Memory B cell (primary cell): ENCODE measurements at regions not wholly inside any gene's neighbourhood (a gene's known extent, or its start where the extent isn't known, plus 50 kb on each side); places are given as distances from the start of the nearest gene placed in this dataset.

ENCODE experiments used
- ATAC-seq: fragments of 150-1000 bp; cut with Tn5 transposase; 2 replicates; pipeline ENCODE4 v1.10.0; 2021; ENCODE audit warnings: low read depth, mild to moderate bottlenecking, moderate library complexity
- DNase-seq, 2 donors: peaks; one replicate each; pipeline ENCODE4 v3.0.0; 2022; ENCODE audit warnings: low spot score in 2 of 2
- H3K27ac Mint-ChIP-seq: one replicate; pipeline ENCODE4 v1.8.0; 2022; ENCODE audit warnings: mild to moderate bottlenecking, moderate library complexity, mixed read lengths
- H3K27me3 Mint-ChIP-seq: one replicate; pipeline ENCODE4 v1.8.0; 2022; ENCODE audit warnings: mixed read lengths
- H3K36me3 Mint-ChIP-seq: one replicate; pipeline ENCODE4 v1.8.0; 2022; ENCODE audit warnings: mild to moderate bottlenecking, mixed read lengths
- H3K4me1 Mint-ChIP-seq: one replicate; pipeline ENCODE4 v1.8.0; 2022; ENCODE audit warnings: mixed read lengths
- H3K4me3 Mint-ChIP-seq: one replicate; pipeline ENCODE4 v1.8.0; 2022; ENCODE audit warnings: mild to moderate bottlenecking, moderate library complexity, mixed read lengths
- H3K9me3 Mint-ChIP-seq: one replicate; pipeline ENCODE4 v1.8.0; 2022; ENCODE audit warnings: mixed read lengths

DNA sequence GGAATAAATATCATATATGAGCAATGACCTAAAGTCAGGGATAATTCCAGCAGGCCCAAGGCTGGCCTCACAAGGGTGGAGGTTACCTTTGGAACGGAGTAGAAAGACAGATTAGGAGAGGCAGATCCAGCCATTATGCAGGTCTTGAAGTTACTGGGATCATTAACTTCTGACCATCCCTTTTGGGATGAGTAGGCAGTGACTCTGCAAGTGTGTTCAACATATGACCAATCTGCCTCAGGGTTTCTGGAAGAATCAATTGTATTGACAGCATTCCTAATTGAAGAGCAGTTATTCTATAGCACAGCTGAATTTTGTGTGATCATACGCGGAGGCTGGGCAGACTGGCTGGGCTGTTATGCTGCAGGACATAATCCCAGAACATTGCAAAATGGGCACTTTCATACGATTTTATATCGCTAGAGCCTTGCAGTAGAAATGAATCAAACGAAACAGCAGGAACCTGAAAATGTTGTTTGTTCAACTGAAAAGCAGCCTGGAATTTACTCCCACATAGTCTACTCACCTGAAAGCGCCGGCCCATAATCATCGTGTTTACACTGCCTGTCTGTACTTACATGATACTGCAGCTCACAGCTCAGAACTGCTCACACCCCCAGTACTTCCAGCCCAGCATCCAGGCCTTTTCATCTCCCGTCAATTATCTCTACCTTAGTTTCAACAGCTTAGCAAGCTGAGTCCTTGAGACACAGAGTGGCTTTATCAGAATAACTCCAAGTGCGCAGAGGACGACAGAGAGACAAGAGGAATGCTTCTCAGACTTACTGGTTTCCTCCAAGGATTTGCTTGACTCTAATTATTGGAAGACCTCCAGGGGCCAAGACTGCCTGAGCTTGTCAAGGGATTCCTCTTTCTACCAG is 556.1 kb downstream of the EFNB2 start:
- Mint-ChIP-seq H3K27me3 (no peaks in the 10 kb centered on the region), H3K36me3 (no peaks in the 10 kb centered on the region), H3K27ac (no peak overlapping the region), H3K4me1 (no peaks in the 10 kb centered on the region), H3K4me3 (no peak overlapping the region), H3K9me3 (peaks cover 5% of the 10 kb centered on the region)
- DNase-seq (no peak), ATAC-seq (no peak)

DNA sequence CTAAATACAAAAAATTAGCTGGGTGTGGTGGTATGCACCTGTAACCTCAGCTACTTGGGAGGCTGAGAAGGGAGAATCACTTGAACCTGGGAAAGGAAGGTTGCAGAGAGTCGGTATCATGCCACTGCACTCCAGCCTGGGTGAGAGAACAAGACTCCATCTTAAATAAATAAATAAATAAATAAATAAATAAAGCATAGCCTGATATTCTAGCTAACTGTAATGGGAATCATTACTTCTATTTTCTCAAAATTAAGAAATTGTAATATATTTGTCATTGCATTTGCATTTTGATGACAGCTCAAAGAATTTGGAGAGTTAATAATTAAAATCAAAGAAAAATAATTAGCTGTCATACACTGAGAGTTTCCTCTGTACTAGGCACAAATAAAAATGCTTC is 561.1 kb downstream of the EFNB2 start:
- Mint-ChIP-seq H3K4me3 (no peak overlapping the region), H3K27ac (no peak overlapping the region), H3K9me3 (peaks cover 5% of the 10 kb centered on the region), H3K4me1 (no peaks in the 10 kb centered on the region), H3K27me3 (no peaks in the 10 kb centered on the region), H3K36me3 (no peaks in the 10 kb centered on the region)
- no peak for DNase-seq
- no peak for ATAC-seq

DNA sequence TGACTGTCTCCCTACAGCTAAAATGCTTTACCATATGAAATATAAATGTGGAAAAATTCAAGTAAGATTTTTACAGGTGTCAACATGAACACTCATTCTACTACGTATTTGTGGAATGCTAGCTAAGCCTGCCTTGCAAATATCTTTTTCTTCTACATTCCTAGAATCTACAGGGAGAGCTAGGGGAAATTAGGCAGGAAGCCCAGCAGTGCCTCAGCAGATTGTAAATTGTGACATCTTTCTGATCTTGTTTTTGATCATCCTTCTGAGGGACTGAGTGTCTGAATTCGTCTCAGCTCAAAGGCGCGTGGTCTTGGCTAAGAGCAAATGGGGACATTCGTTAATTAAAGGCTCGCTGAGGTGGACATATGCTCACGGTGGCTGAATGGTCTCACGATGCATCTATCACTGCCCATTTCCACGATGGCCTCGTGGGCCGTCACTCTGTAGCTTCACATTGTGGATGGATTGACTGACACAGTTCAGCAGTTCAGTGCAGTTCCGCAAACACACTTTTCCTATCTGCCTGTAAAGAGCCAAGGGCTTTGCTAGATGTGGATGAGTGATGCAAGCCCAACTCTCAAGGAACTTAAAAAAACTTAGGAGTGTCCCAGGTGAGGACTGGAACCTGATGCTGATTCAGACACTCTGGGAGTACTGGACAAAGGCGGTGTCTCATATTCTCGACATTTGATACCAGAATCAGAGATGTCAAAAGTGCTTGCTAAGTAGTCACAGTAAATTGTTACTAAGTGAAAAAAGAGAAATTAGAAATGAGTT is 562.5 kb downstream of the EFNB2 start:
- Mint-ChIP-seq H3K4me3 (no peak overlapping the region), H3K36me3 (no peaks in the 10 kb centered on the region), H3K27me3 (no peaks in the 10 kb centered on the region), H3K4me1 (no peaks in the 10 kb centered on the region), H3K27ac (no peak overlapping the region), H3K9me3 (peaks cover 5% of the 10 kb centered on the region)
- DNase-seq (no peak), ATAC-seq (no peak)

DNA sequence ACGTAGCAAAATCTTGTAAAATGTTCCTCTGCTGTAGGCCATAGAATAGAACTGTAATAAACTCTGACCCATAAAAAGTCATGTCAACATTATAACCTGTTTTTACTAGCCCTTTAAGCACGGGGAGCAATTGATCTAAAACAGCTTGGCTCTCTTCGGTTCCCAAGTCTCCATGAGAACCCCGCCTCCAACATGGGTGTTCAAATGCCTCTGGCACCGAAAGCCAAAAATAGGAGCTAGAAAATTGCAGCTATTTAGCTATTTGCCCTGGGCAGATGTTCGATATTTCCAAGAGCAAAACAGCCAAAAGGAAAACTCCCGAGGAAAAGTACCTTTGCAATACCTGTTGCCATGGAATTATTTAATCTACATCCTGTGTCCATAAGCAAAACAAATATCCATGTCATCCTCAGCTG is 563.1 kb downstream of the EFNB2 start:
- Mint-ChIP-seq H3K27ac (no peak overlapping the region), H3K36me3 (no peaks in the 10 kb centered on the region), H3K9me3 (peaks cover 2% of the 10 kb centered on the region)

DNA sequence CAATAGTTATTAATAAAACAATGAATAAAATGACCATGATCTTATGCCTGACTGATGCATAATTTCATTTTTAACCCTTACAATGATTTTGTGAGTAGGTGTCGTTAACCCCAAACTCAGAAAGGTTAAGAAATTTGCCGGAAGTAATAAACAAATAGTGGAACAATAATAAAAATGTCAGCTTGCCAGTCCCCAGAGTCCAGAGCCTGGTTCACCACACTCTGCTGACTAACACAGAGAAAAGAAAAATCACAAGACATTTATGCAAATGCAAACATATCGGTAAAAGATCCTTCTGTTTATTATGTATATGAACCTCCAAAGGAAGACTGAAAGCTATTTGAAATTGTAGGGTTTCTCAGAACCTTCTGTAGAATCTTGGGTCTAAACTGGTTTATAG is 563.7 kb downstream of the EFNB2 start:
- no peak for ATAC-seq
- no peak for DNase-seq
- H3K4me1 Mint-ChIP-seq: no peaks in the 10 kb centered on the region
- no peak overlapping the region for H3K4me3 Mint-ChIP-seq
- H3K27me3 Mint-ChIP-seq: no peaks in the 10 kb centered on the region
- H3K27ac Mint-ChIP-seq: no peak overlapping the region
- no peaks in the 10 kb centered on the region for H3K36me3 Mint-ChIP-seq
- peaks cover 2% of the 10 kb centered on the region for H3K9me3 Mint-ChIP-seq

More for the DNA sequence above, 563.1 kb downstream of the EFNB2 start:
- no peaks in the 10 kb centered on the region for H3K4me1 Mint-ChIP-seq
- ATAC-seq (no peak), DNase-seq (no peak)
- H3K4me3 Mint-ChIP-seq: no peak overlapping the region
- no peaks in the 10 kb centered on the region for H3K27me3 Mint-ChIP-seq

DNA sequence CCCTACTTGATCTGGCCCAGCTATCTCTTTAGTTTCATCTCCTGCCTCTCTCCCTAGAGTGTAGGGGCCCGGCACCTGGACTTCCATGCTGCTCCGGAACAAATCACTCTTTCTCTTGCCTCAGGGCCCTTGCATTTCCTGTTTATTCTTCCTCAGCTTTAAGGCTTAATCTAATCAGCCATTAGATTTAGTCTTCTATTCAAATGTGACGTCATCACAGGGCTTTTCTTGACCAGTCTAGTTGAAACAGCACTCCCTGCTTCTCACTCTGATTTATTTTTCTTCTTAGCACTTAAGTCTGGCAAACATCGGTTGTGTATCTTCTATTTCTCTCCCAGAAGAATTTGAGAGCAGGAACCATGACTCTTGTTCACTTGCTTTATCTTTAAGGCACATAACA is 564.1 kb downstream of the EFNB2 start:
- H3K36me3 Mint-ChIP-seq: no peaks in the 10 kb centered on the region
- H3K4me1 Mint-ChIP-seq: no peaks in the 10 kb centered on the region
- DNase-seq (no peak), ATAC-seq (no peak)
- H3K9me3 Mint-ChIP-seq: peaks cover 2% of the 10 kb centered on the region
- no peak overlapping the region for H3K27ac Mint-ChIP-seq
- H3K4me3 Mint-ChIP-seq: no peak overlapping the region
- no peaks in the 10 kb centered on the region for H3K27me3 Mint-ChIP-seq

DNA sequence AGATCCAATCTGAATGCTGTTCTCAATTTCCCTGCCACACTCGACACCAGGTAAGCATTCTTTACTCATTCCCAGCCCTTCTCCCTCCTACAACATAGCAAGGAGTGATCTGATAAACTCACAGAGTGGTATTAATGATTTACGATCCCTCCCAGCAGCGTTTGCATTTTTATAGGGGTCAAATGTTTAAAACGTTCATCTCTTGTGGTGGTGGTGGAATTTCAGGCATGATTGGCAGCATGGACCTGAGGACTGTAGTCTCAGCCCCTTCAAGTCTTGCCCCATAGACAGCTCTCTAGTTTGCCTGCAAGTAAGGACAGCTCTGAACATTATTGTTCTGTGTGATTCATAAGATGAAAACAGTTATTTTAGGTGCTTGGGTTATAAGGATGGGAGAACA is 565.7 kb downstream of the EFNB2 start:
- Mint-ChIP-seq H3K9me3 (no peaks in the 10 kb centered on the region), H3K27me3 (no peaks in the 10 kb centered on the region), H3K27ac (no peak overlapping the region), H3K4me3 (no peak overlapping the region), H3K36me3 (no peaks in the 10 kb centered on the region), H3K4me1 (no peaks in the 10 kb centered on the region)
- DNase-seq (no peak), ATAC-seq (no peak)

DNA sequence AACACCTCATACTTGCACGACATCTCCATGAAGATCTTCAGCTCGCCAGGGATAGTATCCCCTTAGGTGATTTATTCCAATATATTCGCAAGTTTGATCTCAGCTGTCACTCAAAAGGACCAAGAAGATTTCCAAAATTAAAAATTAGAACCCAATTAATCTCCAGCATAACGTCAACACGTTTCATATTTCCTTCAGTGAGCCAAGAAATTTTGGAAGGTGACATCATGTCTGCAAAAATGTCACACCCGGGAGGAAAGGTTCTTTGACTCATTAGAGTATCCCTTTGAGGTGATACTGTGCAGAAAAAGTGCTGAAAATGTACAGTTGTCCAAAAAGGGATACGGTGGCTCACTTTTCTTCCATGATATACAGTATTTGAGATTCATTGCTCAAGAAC is 569.6 kb downstream of the EFNB2 start:
- Mint-ChIP-seq H3K27ac (no peak overlapping the region), H3K4me1 (no peaks in the 10 kb centered on the region), H3K9me3 (peaks cover 1% of the 10 kb centered on the region), H3K36me3 (no peaks in the 10 kb centered on the region), H3K27me3 (no peaks in the 10 kb centered on the region), H3K4me3 (no peak overlapping the region)
- ATAC-seq (no peak), DNase-seq (no peak)

DNA sequence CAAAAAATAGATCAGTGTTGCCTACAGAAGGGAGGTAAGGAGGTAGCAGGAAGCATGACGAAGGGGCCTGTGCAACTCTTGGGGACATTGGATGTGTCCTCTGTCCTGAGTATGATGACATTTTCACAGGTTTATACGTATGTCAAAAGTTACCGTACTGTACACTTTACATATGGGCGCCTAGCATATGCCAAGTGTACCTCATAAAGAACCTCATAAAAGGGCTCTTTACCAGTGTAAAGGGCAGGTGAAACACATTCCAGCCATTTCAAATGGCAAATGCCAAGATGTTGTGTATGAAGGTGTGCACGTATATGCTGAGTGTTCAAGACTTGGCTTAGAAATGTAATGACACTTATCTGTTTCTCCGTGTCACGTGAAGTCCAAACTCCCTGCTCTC is 573.4 kb downstream of the EFNB2 start:
- H3K4me3 Mint-ChIP-seq: no peak overlapping the region
- H3K9me3 Mint-ChIP-seq: peaks cover 1% of the 10 kb centered on the region
- no peak overlapping the region for H3K27ac Mint-ChIP-seq
- H3K4me1 Mint-ChIP-seq: no peaks in the 10 kb centered on the region
- no peaks in the 10 kb centered on the region for H3K27me3 Mint-ChIP-seq
- H3K36me3 Mint-ChIP-seq: no peaks in the 10 kb centered on the region
- DNase-seq (no peak), ATAC-seq (no peak)

DNA sequence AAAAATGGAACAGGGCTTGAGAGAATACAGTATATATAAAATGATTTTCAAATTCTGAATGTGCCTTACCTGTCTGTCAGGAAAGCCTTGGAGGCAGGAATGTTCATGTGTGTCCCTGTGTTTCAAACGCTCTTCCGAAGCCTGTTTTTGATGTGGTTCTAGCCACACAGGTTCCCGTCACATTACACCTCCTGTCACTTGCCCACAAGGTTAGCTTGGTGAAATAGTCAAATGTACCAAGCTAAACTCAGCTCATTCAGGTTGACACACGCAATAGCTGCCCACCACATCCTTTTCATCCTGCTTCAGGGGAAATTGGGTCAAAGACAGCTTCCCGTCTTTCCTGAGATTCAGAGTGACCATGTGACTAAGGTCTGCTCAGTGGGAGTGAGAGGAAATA is 574.0 kb downstream of the EFNB2 start:
- no peak for ATAC-seq

DNA sequence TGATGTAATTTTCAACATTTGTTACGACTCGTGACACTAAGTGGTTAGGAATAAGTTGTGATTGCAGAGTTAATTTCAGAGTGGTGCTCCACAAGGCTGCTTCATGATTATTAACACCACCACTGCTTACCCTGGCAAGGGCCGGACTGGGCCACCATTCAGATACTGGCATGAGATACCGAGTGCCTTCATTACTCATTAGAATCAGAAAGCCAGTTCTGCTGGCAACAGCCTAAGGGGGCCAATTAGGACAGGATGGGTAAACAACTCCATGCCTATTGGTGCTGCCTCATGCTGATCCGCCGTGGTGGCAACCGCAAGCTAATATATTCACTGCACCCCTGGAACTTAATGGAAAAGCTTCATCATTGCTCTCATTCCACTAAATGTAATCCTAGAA is 575.1 kb downstream of the EFNB2 start:
- H3K27me3 Mint-ChIP-seq: no peaks in the 10 kb centered on the region
- H3K4me3 Mint-ChIP-seq: no peak overlapping the region
- DNase-seq (no peak), ATAC-seq (no peak)
- H3K27ac Mint-ChIP-seq: no peak overlapping the region
- peaks cover 1% of the 10 kb centered on the region for H3K9me3 Mint-ChIP-seq
- no peaks in the 10 kb centered on the region for H3K36me3 Mint-ChIP-seq
- no peaks in the 10 kb centered on the region for H3K4me1 Mint-ChIP-seq

More for the DNA sequence above, 574.0 kb downstream of the EFNB2 start:
- no peaks in the 10 kb centered on the region for H3K4me1 Mint-ChIP-seq
- no peak for DNase-seq
- H3K27me3 Mint-ChIP-seq: no peaks in the 10 kb centered on the region
- H3K36me3 Mint-ChIP-seq: no peaks in the 10 kb centered on the region
- H3K4me3 Mint-ChIP-seq: no peak overlapping the region
- peaks cover 1% of the 10 kb centered on the region for H3K9me3 Mint-ChIP-seq
- H3K27ac Mint-ChIP-seq: no peak overlapping the region

DNA sequence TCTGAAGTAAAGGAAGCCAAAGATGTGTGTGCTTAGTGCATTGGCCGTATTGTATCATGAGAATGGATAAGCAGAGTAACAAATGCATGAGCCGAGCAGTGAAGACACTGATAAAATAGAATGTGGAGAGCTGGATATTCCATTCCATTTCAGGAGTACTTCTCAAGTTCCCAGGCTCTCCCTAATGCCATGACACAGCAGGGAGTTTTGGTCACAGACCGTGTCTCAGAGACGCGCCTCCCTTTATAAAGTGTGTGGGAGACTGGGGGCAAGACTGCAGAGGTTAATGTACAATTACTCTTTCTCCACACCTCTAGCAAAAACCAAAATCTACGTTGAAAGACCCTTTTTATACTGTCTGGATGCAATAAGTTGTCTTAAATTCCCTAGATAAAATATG is 575.6 kb downstream of the EFNB2 start:
- Mint-ChIP-seq H3K27ac (no peak overlapping the region), H3K36me3 (no peaks in the 10 kb centered on the region), H3K27me3 (no peaks in the 10 kb centered on the region), H3K4me1 (no peaks in the 10 kb centered on the region), H3K4me3 (no peak overlapping the region), H3K9me3 (peaks cover 1% of the 10 kb centered on the region)
- no peak for DNase-seq
- no peak for ATAC-seq

DNA sequence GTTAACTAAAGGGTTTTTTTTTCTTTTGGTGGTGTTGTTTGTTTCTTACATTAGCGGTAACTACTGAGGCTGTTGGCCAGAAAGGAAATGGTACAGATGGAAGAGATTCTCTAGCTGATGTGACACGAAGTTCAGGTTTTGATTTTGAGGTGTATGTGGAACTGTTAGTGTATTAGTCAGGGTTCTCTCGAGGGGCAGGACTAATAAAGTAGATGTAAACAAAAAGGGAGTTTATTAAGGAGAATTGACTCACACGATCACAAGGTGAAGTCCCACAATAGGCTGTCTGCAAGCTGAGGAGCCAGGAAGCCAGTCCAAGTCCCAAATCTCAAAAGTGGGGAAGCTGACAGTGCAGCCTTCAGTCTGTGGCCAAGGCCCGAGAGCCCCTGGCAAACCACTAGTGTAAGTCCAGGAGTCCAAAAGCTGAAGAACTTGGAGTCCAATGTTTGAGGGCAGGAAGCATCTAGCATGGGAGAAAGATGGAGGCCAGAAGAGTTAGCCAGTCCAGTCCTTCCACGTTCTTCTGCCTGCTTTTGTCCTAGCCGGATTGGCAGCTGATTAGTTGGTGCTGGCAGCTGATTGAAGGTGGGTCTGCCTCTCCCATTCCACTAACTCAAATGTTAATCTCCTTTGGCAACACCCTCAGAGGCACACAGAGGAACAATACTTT is 577.6 kb downstream of the EFNB2 start:
- H3K36me3 Mint-ChIP-seq: no peaks in the 10 kb centered on the region
- H3K4me1 Mint-ChIP-seq: no peaks in the 10 kb centered on the region
- no peak overlapping the region for H3K4me3 Mint-ChIP-seq
- H3K9me3 Mint-ChIP-seq: peaks cover 4% of the 10 kb centered on the region
- no peaks in the 10 kb centered on the region for H3K27me3 Mint-ChIP-seq
- ATAC-seq (no peak), DNase-seq (no peak)
- H3K27ac Mint-ChIP-seq: no peak overlapping the region

DNA sequence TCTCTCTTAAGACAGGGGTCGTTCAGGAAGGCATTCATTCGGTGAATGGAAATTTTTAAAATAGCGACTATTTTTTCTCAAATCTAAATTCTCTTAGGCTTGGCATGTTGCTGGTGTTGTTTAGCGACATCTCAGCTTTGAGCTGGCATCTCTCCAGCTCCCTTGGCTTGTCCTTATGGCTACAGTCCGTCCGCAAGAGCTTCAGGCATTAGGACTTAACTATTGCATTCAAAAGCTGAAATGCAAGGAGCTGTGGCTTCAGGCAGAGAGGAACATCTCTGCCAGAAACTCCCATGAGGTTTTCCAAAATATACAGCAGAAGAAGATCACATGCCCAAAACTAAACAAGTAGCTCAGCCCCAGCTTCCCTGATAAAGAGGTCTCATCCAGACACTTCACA is 578.5 kb downstream of the EFNB2 start:
- no peak overlapping the region for H3K27ac Mint-ChIP-seq
- H3K27me3 Mint-ChIP-seq: no peaks in the 10 kb centered on the region
- ATAC-seq: no peak
- peaks cover 4% of the 10 kb centered on the region for H3K9me3 Mint-ChIP-seq
- no peak overlapping the region for H3K4me3 Mint-ChIP-seq
- no peaks in the 10 kb centered on the region for H3K36me3 Mint-ChIP-seq
- H3K4me1 Mint-ChIP-seq: no peaks in the 10 kb centered on the region
- DNase-seq: no peak
